CD4-positive, alpha-beta T cell treated with Interleukin-1 beta for 1 hour (primary cell): ENCODE measurements at regions not wholly inside any gene's neighbourhood (a gene's known extent, or its start where the extent isn't known, plus 50 kb on each side); places are given as distances from the start of the nearest gene placed in this dataset.

Experiments
- DNase-seq, 2 donors: peaks; one replicate each; pipeline ENCODE4 v3.0.0-alpha.2; 2020 to 2022

DNA sequence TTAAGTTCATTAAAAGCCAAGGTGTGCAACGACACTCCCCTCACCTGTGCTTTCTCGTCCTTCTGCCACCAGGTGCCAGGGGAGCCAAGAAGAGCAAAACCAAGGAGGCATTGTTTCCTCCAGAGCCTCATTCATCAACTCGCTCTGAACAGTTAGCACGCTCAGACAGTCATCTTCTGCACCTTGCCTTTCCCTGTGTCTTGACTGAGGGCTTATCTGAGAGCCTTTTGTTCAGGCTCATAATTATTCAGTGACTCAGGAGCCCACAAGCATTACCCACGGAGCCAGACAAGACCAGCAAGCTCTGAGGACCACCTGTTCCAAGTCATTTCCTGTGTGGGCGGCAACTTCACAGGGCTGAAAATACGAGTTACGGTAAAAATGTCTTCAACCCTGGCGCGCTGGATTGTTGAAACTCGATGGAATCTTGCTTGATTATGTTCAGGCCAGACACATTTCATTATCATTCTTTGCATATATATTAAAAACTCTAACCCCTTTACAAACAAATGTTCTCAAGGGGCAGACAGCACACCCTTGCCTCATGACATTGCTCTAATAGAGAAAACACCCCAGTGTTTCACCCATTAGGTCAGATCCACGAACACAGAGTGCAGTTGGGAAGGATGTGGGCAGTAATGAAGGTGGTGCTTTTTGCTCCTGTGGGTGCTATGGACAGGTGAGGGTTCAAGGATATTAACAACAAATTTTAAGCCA is 89.7 kb upstream of the RUNX1 start:
- peak; percentile 17 to 24 for DNase-seq

- DNase-seq = no peak
Measured at GRCh38 chr21:35136586-35137219, 87.6 kb upstream of the RUNX1 start.

DNA sequence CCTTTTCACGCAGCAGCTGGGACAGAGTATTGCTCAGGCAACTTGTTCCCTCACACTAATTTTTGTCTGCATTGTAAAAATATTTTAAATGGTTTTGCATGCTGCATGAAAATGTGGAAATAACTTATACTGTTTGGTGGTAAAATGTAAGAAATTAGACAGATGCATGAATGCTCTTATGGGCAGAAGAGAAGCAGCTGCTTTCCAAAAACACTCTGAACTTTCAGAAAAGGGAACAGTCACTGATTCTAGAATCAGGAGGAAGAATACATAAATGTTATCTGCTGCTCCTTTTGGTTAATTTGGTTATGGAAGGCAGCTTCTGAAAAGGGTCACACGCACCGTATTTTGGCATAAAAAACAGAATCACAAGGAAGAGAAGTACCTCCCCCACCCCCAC is 87.0 kb upstream of the RUNX1 start:
- no peak for DNase-seq

DNA sequence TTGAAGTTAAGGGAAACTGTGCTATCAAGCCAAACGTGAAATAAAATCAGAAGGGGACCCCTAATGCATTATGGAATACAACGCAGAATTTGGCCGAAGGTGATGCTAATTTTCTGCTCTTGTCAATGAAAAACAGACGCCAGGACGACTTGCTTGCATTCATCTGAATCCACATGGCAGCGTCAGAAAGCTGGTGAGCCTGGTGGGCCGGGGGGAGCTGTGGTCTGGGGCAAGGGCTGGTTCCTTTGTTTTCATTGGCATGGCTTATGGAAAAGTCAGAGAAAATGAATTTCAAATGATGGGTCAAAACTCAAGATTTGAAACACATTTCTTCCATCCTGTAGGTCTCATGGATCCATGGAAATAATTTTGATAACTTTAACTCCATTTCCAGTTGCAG is 86.4 kb upstream of the RUNX1 start:
- DNase-seq = no peak

DNA sequence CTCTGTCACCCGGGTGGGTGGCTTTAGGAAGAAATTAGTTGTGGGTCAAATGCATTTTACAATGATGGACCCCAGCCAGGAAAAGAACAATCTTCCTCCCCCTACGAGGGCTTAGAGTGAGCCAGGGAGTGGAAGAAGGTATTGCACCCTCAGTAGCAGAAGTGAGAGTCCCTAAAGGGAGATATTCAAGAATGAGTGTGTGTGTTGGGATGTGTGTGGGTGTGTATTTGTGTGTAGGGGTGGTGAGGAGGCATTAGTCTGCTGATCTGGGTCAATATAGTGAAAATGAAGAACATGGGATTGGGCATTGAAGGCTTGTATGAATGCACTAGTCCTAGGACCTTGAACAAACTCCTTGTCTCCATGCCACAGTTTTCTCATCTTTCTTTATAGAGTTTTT is 85.2 kb upstream of the RUNX1 start:
- no peak for DNase-seq

DNA sequence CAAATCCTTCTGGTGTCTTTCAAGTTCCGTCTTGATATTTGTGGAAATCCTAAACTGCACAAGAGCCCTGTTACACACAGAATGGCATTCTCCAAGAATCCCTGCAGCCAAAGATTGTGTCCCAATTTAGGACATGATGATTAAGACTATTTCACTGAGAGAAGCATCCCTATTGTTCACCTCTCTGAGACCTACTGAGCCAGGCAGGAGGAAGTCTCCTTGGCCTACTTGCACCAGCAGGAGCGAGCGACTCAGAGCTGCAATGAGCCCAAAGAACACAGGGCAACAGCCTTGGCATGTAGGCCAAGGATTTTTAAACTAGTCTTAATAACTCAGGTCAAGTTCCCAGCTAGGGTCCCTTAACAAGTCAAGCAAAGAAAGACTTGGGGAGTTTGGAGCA is 79.4 kb upstream of the RUNX1 start:
- no peak for DNase-seq

DNA sequence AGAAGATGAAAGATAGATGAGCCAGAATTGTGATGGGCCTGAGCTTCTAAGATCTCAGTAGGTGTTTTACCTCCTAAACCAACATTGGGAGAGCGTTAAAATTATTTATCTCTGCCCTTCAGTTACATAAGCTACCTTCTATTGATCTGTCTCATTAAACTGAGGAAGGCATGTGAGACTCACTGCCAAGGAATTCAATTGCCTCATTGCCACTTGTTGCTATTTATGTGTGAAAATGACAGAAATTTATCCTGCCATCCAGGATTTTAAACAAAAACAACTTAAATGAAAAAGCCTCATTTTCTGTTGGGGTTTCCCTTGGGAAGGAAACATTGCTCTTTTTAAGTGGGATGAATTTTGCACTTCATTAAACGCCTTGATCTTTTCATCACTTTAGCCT is 78.7 kb upstream of the RUNX1 start:
- no peak for DNase-seq

DNA sequence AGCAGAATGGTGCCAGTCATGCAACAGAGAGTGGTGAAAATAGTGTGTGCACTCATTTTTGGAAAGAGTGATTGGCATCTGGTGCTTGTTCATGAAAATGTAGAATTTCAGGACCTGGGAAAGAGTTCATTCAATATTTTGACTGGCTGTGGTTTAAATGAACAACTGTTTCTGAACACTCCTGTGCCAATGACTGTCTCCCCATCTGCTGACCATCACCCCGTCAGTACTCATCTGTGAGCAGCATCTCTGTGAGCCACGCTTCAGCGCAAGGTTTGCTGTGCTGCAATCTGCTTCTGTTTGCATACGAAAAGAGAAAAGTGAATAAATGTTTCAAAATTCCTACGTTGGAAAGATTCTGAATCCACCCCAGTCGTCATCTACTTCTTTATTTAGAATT is 77.9 kb upstream of the RUNX1 start:
- no peak for DNase-seq

GRCh38 chr21:35120631-35121180 is 71.6 kb upstream of the RUNX1 start:
- DNase-seq = no peak

GRCh38 chr21:35119501-35120047 is 70.5 kb upstream of the RUNX1 start:
- no peak for DNase-seq

GRCh38 chr21:35116777-35117176 is 67.7 kb upstream of the RUNX1 start:
- DNase-seq = no peak

- DNase-seq = no peak
Measured at GRCh38 chr21:35113064-35113463, 64.0 kb upstream of the RUNX1 start.

GRCh38 chr21:35111321-35111930 is 62.3 kb upstream of the RUNX1 start:
- no peak for DNase-seq

DNA sequence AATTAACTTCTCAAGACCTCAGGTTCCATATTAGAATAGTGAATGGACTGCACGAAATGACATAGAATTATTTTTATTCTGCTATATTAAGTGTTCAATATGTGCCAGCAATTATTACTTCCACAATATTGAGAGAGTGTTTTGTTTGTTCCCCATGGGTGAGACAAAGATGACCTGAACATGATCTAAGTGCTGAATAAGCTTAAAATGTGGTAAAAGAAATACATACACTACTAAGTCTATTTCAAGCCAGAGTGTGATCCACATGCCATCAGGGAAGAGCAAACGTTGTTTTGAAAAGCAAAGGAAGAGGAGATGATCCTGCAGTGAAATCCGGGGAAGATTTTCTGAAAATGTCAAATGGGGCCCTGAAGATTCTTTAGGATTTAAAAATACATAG is 59.8 kb upstream of the RUNX1 start:
- no peak for DNase-seq

- no peak for DNase-seq
Measured at GRCh38 chr21:35107520-35107919, 58.4 kb upstream of the RUNX1 start.

GRCh38 chr21:35106246-35106835 is 57.2 kb upstream of the RUNX1 start:
- DNase-seq = no peak

DNA sequence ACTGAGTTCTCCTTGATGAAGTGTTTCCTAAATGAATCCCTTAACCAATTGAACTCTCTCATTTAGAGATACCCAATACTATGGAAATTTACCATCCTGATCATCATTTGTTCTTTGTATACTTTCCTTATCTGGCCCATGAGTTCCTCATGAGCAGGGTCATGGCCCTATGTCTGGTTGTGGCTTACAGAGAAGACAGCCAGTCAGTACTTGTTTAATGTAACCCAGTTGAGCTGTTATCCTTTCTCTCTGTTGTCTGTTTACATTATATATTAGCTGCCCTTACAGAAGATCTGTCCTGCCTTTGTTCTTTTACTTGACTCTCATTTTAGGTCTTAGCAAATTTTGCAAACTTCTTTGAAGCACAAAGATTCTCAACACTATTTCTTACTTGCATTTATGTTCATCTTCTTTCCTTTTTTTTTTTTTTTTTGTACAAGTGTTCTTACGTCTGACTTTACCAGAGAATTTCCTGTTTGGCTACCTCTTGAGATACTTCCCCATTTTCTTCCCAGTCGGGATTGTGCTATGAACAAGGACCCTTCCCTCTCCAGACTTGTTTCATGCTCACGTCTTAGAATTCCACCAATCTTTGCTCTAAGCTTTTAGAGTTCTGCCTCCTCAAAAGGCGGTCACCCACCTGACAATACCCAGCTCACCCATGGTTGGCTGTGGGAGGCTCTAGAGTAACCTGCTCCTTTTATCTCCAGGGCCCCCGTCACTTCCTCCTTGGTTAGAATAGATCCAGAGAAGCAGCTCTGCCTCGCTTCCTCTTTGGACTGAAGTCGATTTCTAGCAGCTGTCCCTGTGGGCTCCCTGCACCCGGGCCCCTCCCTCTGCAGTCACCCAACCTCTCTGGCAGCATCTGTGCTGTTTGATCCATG is 53.6 kb upstream of the RUNX1 start:
- peak; percentile 42 to 68 for DNase-seq

GRCh38 chr21:35100349-35100811 is 51.3 kb upstream of the RUNX1 start:
- DNase-seq = no peak

DNA sequence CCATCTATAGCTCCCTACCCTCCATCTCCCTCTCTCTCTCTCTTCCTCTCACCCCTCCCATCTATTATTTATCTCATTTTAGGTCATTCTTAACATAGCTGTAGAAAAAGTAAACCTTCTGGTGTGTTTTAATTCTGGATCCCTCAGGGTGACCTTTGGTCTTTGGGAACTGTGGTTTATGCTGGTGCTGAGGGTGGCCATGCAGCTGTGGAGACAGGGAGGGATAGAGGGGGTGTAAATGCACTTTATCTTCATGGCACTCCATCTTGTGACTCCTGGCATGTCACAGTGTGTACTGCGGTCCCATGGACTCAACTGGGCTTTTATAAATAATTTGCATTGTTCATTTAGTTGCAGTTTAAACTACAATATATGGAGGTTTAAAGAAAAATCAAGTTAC is 50.2 kb upstream of the RUNX1 start:
- no peak for DNase-seq
